LHCN-M2 (cell line): ENCODE measurements at regions not wholly inside any gene's neighbourhood (a gene's known extent, or its start where the extent isn't known, plus 50 kb on each side); places are given as distances from the start of the nearest gene placed in this dataset.

ENCODE experiments used
- DNase-seq: peaks from one replicate; pipeline ENCODE4 v3.0.0-alpha.2; 2012; ENCODE audit warnings: low read depth

DNA sequence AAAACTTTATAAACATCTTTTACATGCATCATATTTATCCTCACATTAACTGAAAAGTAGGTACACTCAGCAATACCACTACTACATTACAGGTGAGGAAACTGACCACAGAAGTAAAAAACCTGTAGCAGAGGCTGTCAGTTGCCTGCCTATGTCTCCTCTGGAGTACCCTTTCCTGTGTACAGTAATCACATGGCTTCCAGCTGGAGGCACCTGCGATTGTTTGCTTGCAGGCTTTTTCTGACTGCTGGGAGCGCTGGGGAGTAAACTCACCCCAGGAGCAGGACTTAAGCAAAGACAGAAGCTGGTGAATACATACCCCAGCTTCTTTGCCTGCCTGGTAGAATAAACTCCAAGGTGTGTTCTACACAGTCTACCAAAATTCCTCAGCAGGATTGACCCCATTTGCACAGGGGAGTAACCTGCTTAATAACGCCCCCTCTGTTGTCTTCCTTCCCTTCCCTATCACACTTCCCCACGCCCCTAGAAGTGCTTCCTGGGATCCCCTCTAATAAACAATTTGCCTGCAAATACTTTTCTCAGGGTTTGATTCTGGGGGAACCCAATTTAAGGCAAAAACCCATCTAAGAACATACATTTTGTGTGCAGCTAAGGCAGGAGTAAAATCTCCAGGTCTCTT, 138.9 kb downstream of the PTH2R start:
- DNase-seq: no peak

DNA sequence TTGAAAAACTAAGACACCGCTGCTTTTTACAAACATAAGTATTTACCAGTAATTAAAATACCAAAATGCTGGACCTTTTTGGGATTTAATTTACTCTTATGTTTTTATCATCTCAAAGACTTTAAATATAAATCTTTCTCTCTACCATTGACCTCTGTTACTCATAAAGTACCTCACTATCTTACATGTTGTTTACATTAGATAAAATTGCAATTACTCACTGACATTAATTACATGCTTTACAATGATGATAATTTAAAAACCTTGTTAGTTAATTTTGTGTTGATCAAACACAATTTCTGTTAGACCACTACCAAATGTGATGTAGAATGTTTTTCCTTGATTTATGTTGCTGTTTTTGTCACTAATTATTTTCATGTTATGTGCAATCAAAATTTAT, 139.5 kb downstream of the PTH2R start:
- DNase-seq: no peak

DNA sequence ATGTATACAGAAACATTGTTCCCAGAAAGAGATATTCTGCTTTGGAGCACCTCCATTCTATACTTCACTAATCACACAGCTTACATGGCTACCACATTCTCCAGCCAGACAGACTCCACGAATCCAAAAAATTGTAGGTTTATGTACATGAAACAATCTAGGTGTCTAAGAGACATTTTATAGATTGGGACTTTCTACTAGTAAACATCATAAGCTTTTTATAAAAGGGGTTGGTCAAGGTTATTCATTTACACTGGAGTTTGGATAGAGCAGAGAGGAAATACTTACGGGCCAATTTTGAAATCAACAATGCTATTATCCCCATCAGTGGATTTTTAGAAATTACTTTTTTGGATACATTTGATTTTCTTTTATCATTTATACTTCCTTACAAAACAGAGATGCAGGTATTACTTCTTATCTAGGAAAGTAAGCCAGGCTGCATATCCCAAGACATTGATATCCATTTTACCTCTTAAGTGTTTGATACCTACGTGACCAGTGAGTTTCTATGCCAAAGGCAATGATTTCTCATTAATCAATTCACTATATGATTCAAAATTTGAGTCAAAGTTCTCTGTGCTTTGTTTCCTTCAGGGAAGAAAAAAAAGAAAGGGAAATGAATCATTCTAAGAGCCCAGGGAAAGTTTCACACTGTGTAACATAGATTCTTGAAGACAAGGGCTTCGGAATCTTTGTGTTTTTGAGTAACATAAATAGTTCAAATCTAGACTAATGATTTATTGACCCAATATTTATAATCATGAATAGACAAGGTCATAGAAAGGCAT, 140.5 kb downstream of the PTH2R start:
- no peak for DNase-seq

GRCh38 chr2:208548700-208549099, 142.1 kb downstream of the PTH2R start:
- no peak for DNase-seq

DNA sequence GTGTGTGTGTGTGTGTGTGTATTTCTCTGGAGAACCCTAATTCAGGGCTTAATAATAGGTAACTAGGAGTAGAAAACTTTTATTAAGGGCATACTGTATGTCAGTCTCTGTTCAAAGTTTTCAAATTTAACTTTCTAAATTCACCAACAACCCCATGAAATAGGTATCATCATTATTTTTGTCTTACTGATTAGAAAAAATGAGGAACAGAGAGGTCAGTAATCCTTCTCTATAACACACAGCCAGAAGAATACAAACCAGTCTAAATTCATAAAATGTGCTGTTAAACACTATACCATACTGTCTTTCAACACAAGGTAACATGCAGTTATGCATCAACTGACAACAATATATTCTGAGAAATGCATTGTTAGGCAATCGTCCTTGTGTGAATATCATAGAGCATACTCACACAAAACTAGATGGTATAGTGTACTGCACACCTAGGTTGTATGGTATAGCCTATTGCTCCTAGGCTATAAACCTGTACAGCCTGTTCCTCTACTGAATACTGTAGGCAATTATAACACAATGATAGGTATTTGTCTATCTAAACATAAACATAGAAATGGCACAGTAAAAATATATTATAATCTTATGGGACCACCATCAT, 143.1 kb downstream of the PTH2R start:
- no peak for DNase-seq

- no peak for DNase-seq
These were observed 146.4 kb downstream of the PTH2R start for GRCh38 chr2:208552943-208553342.

DNA sequence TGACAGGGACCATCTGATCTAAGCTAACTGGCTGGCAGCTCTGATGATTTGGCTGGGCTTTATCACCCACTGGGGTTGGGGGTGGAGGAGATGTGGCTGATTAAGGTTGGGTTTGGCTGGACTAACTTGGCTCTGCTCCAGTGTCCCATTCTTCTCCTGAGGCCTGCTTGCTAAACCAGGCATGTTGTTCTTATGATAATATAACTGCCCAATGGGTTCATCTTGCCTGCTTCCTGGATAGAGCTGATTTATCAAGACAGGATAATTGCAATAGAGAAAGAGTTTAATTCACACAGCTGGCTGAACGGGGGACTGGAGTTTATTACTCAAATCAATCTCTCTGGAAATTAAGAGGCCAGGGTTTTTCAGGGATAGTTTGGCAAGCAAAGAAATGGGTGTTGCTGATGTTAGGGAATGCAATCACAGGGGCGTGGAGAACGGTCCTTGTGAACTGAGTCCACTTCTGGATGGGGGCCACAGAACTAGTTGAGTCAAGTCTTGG, 150.4 kb downstream of the PTH2R start:
- no peak for DNase-seq

GRCh38 chr2:208565690-208566416, 159.3 kb downstream of the PTH2R start:
- DNase-seq: no peak

GRCh38 chr2:208568203-208568602, 161.6 kb downstream of the PTH2R start:
- DNase-seq: no peak

DNA sequence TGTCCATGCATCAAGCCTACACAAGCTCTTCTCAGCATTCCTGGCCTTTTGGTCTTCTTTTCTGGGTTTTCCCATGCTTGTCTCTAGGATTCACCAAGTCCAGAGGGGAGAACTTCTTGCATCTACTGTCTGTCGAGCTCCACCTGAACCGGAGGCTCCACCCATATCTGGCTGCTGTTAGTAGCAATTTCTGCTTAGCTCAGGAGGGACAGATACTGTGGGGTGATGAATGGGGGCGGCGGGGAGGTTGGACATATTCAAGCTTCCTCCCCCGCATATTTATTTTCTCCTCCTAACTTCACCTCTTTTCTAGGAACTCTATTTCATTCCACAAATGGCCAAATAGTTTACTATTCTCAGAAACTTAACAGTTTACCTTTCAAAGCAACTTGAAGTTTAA, 163.5 kb downstream of the PTH2R start:
- no peak for DNase-seq

- no peak for DNase-seq
These were observed 164.5 kb downstream of the PTH2R start for GRCh38 chr2:208570851-208571763.

GRCh38 chr2:208571764-208572131, 165.2 kb downstream of the PTH2R start:
- no peak for DNase-seq

GRCh38 chr2:208573569-208573968, 167.0 kb downstream of the PTH2R start:
- no peak for DNase-seq

DNA sequence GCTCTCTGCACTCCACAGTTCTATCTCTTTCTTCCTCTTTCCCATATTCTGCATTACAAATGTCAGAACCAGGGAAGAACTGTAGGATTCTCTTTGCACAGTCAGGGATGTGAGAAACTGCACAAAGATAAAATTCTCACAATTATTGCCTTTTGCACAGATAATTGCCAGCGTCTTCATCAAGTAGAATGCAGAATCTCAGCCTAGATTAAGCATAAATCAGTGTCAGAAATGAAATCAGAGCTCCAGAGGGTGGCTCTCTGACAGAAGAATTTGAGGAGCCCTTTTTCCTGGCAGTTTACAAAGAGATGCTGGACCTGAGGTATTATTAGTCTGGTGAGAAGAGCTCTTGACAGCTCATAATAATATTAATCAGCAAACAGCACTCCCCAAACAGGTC, 173.1 kb downstream of the PTH2R start:
- DNase-seq: no peak

- DNase-seq: no peak
These were observed 177.9 kb downstream of the PTH2R start for GRCh38 chr2:208584378-208584985.

GRCh38 chr2:208586516-208586915, 179.9 kb downstream of the PTH2R start:
- DNase-seq: no peak

DNA sequence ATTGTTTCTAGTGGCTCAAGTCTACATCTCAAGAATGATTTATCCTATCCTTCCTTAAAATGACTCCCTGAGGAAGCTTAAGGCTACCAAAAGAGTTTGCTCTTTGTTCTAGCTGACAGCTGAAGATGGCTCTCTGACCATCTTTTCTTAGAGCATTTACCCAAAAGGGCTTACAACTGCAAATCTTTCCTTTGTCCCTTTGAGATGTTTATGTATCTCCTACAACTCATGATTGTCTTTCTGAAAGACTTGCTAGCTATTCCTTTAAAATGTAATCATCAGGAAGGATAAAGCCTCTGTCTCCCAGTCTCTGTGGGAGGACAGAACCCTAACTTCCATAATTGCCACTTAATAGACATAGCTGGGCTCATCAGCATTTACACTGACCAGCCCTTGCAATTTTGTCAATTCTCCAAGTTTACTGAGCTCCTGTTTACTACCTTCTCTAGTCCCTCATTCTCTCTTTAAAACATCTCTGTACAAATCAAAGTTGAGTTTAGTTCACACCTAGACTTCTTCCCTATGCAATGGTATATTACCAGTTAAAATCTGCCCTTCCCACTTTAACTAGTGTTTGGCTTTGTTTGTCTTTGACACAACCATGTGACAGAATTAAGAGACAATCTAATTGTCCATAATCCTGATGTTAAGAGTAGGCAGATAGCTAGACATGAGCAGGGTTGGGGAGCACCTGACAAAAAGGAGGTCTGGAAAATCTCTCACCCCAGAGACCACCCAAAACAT, 188.2 kb downstream of the PTH2R start:
- DNase-seq: no peak

DNA sequence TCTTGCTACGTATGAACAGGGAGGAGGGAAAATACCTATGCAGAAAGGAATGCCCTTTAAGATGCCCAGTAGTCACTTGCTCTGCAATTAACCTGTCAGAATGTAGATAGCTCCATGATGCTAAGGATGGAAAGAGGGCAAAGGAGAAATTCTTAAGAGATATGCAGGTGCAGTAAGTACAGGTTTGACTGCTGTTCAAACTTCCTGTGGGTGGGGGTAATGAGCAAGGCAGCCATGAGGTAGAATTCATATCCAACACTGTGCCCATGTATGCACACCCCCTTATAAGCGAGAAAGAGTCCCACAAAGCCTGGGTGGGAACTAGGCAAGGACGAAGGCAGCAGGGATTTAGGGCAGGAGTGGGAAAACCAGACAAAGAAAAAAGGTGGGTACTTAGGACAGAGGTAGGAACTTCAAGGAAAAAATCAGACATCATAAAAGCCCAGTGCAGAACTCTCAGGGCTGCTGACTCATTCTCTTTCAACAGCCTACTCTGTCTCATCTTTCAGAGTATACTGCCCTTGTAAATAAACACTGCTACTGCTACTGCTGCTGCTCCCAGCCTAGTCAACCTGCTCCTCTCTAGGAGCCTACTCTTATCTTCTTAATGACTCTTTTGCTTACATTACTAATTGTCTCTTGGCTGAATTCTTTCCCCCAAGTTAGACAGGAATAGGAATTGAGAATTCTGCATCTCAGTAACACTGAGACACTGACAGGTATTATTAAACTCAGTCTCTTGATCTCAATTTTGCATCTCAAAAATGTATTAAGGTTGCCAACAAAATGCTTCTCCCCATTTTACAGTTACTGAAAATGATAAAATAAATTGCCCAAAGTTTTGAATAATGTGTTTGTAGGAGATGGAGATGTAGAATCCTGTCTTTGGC, 189.0 kb downstream of the PTH2R start:
- no peak for DNase-seq

DNA sequence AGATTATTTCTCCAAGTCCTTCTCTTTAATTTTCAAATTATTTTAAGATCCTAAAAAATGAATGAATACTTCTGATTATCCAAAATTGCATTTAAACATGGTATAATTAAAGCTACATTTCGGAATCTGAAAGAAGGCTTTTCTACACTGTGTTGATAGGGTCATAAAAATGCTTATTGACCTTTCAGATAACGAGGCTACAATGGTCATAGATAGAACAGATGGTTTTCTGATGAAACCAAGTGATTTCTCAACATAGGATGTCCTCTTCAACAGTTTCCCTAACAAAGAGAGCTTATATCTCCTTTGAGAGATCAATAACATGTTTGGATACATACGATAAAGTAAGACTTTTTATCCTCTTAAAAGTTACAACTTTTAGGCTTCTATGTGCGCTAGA, 201.1 kb downstream of the PTH2R start:
- DNase-seq: no peak
